RKO (cell line): ENCODE measurements at regions not wholly inside any gene's neighbourhood (a gene's known extent, or its start where the extent isn't known, plus 50 kb on each side); places are given as distances from the start of the nearest gene placed in this dataset.

Source experiments
- DNase-seq: peaks from one replicate; pipeline ENCODE4 v3.0.0-alpha.2; 2016; ENCODE audit warnings: low spot score

DNA sequence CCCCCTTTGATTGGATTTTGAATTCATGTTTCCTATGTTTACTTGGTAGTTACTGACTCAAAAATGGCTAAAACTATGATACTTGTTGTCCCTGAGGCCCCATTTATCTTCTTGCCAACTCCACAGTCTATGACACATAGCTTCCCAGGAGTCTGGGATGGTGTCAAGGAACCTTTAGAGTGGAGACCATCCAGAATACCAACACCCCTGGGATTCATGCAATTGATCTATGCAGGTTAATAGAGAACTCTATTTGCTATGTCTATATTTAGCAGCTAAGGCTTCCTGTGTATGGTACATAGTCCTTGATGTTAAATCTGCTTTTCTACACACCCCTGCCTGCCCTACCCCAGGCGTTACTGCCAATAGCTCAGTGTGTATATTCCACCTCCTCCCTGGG is 218.5 kb upstream of the HDAC4 start:
- DNase-seq, result no peak

DNA sequence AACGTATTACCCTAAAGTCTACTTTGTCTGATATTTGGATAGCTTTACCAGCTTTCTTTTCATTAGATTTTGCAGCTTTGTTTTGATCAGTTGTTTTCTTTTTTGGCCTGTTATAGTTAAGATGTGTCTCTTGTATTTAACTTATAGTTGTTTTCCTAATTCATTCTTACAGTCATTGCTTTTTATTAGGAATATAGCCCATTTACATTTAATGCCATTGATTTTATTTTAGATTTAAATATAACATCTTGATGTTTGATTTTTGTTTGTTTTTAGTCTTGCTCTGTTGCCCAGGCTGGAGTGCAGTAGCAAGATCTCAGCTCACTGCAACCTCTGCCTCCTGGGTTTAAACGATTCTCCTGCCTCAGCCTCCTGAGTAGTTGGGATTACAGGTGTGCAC is 215.9 kb upstream of the HDAC4 start:
- DNase-seq, result no peak

DNA sequence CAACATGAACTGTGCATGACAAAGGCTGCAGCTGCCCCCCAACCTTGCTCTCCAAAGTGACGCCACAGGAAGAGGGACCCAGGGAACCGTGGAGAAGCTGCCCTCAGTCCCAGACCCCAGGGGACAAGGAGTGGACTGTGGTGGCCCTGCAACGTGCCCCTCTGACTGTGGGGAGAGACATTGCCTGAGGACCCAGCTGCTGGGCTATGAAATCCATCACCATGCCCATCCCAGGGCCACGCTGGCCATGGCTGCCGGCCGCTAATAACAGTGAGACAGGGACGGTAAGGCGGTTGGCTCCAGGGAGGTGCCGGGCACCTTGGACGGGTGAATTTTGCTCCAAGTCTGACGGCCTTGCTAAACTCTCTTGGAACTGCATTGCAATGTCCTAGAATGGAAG is 211.3 kb upstream of the HDAC4 start:
- no peak for DNase-seq

DNA sequence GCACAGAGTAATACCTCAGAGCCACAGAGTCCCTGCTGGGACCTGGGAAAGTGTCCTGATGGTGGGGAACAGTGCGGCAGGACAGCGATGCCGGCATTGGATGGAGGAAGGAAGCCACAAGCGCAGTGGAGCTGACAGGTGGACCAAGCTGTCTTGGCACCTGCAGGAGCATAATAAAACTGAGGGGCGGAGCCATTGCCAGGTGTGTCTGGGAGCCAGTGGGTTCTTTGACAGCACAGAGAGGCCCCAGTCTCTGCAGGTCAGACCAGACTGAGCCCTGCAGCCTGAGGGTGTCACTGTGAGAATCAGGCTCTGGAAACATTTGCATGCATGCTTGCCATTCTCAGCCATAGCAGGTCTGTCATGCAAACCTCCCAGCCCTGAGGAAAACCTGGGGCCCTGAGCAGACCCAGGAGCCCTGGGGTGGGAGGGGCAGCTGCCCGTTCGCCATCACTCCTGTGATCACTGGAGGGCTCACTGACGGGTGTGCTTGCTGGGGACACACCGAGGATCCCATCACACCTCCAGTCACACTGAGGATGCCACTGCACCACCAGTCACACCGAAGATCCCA is 210.5 kb upstream of the HDAC4 start:
- DNase-seq, result no peak

DNA sequence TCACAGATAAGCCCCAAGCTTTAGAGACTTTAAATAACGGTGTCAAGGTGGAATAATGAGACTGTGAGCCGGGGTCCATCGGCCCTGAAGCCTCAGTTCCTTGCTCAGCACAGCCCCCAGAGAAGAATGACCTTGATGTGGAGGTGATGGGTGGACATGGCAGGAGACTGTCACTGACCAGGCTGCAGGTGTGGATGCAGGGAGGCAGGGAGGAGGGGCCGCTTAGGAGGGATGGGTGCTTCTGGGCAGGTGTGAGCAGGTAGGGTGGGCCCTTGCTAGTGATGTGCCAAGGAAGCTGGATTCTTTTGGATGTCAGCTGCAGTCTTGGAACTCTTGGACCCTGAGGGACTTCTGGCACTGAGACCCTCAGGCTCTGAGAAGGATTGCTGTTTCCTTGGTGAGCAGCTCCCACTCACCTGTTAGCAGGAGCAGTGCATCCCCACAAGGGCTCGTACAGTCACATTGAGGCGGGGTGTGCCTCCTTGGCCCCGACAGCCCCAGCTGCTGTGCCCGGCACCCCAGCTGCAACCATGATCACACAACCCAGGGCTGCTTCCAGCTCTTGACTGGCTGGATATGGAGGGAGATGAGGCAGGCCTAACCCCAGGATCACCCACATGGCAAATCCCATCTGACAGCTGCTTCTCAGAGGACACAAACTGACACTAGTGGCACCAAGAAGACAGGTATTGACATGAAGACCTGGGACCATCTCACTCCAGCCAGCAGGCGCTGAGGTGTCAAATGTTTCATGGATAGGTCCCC is 209.8 kb upstream of the HDAC4 start:
- DNase-seq, result no peak

DNA sequence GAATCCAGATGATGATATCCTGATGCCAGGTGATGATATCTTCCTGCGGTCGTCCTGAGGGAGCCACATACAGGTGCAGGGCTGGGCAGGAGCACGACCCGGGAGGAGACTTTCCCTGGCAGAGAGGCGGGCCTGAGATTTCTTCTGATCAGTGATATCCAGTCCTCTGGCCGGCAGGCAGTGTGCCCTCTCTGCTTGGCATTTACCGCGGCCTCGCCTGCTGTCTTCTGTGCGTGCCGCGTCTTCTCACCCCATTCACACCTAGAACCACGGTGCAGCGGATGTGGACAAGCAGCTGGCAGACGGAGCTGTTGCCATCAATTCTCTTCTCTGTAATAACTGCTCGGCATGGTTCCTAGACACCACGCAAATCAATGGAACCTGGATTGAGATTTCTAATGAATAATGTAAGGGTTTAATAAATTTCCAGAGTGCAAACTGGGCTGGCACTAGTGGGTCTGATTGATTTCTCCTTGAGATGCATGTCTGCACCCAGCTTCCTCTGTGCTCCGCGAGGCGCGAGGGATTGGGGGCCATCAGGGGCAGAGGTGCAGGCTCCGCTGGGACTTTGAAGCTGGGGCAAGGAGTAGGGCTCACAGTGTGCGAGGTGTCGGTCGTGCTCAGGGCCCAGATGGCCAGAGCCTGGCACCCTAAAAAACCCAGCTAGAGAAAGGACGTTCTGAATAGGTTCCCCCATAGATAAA is 208.9 kb upstream of the HDAC4 start:
- no peak for DNase-seq

DNA sequence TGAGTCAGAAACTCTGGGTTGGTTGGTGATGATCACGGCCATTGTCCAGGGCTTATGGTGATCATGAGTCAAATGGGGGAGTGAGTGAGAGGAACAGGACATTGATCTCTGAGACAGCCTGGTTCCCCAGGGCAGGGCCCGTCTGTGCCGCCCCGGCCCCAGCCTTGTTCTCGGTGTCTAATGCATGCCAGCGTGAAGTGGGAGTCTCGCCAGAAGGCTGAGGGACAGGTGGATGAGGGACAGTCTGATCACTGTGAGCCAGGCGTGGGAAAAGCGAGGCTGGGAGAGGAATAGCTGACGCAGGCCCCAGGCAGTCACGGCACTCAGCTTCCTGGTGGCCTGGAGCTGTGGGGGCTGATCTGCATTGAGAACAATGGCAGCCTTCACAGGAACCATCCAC is 208.3 kb upstream of the HDAC4 start:
- no peak for DNase-seq

DNA sequence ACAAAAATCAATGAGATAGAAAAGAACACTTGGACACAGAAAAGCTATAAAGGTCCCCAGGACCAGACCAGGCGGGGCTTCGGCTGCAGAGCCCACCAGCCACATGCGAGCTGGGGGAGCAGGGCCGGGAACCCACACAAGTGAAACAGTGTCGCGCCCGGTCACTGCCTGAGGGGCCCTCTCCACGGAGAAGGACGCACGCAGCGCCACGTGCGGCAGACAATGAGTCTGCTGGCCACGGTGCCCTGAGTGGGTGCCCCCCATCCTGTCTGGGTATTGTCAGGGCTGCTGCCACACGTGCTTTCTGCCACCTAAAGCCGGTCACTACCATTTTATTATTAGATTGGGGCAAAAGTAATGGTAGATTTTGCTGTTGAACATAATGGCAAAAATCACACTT is 207.9 kb upstream of the HDAC4 start:
- no peak for DNase-seq

DNA sequence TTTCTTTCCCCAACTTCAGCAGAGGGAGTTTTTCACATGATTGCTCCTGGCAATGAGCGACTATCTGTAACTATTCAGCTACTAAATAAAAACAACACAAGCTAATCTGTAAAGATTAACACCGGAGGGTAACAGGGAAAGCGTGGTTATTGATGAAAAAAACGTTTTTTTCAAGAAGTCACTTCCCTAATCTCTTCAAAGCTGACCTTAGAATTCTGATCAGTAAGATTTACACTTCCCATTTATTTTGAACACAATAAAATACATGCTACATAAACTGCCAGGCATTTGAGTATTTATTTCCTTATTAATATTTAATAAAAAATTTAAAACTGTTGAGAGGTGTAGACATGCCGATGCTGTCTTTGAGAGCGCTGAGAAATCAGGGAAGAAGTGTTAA is 207.4 kb upstream of the HDAC4 start:
- DNase-seq, result no peak

DNA sequence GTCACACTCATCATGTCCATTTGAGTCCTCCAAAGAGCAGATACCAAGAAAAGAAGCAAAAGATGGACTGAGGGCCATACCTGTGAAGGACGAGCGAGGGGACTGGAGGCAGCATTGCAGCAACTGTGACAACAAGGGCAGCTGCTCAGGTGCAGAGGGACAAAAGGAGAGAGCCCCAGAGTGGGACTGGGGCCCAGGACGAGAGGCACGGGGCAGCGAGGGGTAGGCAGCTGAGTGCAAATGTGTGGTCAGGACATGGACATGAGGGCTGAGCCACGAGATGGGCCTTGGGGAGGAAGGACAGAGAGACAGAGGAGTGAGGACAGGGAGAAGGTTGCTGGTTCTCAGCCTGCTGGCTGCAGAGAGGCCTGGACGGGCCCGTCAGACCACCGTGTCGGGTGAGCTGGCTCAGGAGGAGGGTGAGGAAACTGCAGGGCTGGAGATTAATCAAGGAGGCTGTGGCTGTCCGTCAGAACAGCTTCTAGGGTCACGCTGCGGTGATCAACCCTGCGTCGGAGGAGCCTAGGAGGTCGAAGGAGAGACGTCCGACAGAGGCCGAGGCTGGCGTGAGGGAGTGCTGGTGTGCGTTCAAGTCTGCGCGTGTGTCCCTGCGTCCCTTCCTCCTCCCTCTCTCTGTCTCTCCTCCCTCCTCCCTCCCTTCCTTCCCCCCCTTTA is 206.8 kb upstream of the HDAC4 start:
- DNase-seq, result no peak

DNA sequence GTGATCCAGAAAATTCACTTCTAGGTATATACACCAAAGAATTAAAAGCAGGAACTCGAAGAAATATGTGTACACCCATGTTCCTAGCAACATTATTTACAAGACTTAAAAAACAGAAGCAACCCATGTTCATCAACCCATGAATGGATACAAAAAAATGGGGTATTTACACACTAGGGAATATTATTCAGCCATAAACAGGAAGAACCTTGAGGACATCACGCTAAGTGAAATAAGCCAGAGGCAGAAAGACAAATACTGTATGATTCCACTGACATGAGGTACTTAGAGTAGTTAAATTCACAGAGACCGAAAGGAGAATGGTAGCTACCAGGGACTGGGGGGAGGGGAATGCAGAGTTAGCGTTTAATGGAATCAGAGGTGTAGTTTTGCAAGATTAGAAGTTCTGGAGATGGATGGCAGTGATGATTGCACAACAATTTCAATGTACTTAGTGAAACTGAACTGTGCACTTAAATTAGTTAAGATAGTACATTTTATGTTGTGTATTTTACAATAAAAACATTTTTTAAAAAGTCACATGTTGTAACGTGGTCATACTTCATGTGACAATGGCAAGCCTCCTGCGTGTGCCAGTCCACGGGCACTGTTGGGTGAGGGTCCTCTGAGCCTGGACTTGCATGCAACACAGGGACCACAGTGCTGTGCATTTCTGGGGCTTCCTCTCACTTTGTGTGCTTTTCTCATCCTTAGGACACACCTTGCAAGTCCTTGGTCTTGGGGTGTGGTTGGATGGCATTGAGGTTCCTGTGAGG is 206.1 kb upstream of the HDAC4 start:
- no peak for DNase-seq

DNA sequence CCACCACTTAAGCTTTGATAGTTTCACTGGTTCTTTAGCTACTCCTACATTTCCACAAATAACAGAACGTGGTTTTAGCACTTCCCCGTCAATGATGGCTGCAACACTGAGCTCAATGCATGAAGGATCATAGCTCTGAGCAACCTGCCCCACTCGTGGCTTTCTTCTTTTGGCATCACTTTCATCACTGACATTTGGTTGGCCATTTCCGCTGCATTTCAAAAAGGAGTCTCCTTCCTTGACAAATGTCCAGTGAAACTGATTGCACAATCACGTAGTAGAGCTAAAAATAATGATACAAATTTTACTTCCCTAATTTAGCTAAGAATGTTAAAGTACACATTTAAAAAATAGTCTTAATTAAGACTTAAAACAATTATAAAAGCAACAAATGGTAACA is 205.2 kb upstream of the HDAC4 start:
- DNase-seq, result no peak

DNA sequence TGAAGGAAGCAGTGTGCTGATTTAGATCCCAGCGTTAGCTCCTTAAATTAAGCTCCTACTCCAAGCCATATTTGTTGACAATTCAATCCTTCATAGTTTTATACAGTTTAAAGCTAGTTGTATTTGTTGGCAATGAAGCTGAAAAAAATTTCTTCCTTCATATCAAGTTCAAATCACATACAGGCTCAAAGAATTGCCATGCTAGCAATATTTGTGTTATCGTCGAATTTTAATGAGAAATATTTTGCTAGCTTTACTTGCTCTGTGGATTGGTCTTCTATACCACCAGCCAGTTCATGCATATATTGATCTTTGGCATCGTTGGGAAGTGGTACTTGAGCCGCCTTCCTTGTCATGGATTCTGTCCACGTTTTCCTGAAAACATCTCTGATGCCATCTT is 204.6 kb upstream of the HDAC4 start:
- no peak for DNase-seq

DNA sequence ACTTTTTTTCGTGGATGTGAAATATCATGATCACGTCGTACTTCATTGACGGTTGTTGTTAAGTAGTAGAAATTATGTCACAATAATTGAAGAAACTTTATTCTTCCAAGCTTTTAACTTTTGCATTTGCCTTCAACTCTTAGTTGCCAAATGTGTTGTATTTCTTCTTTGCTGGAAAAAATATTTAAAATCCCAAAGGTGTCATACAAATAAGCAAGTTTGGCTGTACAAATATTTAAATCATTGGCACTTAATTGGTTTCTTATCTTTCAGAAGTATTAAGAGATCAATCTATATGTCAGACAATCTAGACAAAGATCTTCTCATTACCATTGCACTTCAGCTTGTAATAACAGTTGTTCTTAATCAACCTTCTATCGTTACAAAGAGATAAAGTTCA is 204.0 kb upstream of the HDAC4 start:
- DNase-seq, result no peak

DNA sequence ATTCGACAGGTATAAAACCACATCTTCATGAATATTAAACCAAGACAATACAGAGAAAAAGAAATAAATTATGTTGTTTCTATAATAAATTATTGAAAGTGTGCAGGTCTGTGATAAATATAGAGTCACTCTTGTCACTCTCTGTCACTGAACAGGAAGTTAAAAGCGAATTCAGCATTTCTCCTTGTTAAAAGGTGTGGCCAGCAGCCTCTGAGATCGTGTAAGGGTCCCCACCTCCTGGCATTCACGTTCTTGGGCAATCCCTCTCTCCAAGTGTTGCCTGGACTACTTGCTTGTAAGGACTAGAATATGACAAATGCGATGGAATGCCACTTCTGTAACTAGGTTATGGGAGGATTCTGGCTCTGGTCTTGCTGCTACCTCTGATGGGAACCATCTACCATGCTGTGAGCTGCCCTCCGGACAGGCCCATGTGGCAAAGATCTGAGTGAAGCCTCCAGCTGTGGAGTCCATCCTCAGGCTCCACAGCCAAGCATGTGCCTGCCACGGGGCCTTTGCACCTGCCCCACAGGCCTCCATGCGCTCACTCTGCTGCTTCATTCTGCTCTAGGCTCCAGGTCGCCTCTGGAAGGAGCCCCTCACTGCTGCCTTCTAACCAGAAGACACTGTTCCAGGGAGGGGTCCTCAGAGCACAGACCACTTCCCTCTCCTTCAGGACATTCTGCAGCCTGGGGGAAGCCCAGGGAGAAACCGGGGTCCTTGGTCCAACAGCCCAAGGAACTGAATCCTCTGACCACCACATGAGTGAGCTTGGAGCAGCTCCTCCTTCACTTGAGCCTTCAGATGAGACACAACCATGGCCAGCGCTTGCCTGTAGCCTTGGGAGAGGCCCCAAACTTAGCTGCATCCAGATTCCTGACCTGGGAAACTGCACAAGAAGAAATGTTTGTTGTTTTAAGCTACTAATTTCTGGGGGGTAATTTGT is 202.9 kb upstream of the HDAC4 start:
- DNase-seq, result no peak

DNA sequence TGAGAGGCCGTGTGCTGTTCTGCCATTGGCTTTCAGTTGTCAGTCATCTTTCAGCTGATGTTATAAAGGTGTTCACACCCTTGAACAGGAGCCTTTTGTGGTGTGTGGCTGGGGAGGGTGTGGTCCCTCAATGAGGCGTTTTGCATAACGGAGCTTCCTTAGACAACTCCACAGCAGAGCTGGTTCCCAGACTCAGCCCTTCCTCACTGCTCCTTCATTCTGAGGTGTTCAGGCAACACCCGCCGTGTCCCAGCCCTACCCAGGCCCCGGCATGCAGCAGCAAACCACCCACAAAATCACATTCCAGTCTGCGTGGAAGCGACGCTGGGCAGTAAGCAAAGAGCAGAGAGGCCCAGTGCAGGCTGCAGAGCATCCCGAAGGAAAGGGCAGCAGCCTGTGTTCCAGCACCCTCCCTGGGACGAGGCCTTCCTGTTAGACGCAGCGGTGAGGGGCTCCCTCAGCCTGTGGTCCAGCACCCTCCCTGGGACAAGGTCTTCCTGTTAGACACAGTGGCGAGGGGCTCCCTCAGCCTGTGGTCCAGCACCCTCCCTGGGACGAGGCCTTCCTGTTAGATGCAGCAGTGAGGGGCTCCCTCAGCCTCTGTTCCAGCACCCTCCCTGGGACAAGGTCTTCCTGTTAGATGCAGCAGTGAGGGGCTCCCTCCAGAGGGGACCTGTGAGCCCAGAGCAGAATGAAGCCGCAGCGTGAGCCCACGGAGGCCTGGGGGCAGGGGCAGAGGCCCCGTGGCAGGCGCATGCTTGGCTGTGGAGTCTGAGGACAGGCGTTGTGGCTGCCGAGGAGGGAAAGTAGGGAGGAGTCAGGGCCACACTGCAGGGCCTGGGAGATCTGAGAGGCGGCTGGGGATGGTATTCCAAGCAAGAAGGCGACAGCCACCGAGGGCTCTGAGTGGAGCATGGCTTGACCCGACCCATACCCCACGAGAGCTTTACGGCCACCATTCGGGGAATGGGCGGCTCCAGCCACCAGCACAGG is 201.8 kb upstream of the HDAC4 start:
- no peak for DNase-seq

DNA sequence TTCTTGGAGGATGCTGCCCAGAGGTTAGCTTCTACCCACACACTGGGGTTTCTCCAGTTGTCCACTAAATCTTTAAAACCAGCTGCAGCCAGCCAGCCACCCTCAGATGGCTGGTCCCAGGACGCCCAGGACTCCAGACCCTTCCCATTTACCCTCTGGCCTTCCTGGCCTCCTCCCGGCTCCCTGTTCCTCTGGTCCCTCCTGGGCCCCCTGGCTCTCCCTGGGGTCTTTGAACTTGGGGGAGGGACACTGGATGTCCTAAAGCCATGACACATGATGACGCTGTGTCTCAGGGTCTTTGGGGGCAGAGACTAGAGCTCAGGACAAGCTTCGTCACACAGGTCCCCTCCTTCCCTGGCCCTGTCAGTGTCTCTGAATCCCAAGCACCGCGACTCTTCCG is 201.1 kb upstream of the HDAC4 start:
- no peak for DNase-seq

DNA sequence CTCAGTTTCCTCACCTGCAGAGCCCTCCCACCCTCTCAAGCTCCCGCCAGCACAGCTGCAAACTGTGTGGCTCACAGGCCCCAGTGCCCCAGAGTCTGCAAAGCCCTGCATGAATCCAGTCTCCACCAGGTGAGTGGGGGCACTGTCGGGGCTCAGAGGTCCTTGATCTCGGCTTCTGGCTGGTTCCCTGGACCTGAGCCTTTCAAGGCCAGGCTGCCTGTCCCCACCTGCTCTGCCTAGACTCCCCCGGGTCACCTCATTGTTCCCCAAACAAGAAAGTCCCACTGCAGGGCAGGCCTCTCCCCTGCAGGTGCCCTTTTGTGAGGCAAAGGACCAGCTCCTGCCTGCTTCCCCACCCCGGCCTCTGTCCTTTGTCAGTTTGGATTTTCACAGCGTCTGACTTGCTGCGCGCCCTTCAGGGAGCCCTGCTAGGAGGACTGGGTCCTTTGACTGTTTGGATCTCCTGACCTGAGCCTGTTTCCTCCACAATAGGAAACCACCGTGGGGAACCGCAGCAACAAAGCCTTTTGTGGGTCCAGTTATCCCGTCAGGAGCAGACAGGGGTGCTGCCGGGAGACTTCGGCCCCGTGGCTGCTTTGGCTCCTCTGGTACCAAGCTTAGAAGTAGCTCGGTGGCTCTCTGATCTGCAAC is 200.5 kb upstream of the HDAC4 start:
- DNase-seq, result no peak

DNA sequence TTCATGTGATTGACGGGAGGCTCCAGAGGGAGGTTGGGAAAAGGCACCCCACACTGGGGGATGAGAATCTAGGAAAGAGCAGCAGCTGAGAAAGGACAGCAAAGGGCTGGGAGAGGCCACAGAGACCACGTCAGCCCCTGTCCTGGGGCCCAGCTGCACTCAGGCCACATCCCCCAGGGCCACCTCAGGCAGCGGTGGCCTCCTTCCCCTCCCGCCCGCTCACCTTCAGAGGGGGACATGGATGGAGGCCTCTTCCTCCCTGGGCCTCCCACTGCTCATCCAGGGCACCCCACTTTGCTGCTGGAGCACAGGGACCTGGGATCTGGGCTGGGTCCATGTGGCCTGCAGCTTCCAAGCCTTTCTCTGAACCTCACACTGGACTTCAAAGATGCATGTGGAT is 199.8 kb upstream of the HDAC4 start:
- DNase-seq, result no peak
